ENCODE measurements at regions not wholly inside any gene's neighbourhood (a gene's known extent, or its start where the extent isn't known, plus 50 kb on each side); places are given as distances from the start of the nearest gene placed in this dataset.

- TF ChIP-seq MAX (IDR thresholded peaks at IDR 0.05) (no peak), TAF1 (IDR thresholded peaks at IDR 0.05; ENCODE audit: low read depth) (no peak), NFIC (IDR thresholded peaks at IDR 0.05) (no peak), YY1 (IDR thresholded peaks at IDR 0.05; ENCODE audit: low read depth) (no peak), RAD21 (IDR thresholded peaks at IDR 0.05; ENCODE audit: low read depth) (no peak), REST (IDR thresholded peaks at IDR 0.05; ENCODE audit: low read depth) (no peak), EP300 (IDR thresholded peaks at IDR 0.05; ENCODE audit: borderline replicate concordance) (no peak)
These were observed 537.9 kb upstream of the CDH11 start for GRCh38 chr16:65659758-65660157.

Measured in Ishikawa (cell line).